Astrocyte of the cerebellum (primary cell): ENCODE measurements at regions not wholly inside any gene's neighbourhood (a gene's known extent, or its start where the extent isn't known, plus 50 kb on each side); places are given as distances from the start of the nearest gene placed in this dataset.

Experiments
- DNase-seq: peaks from one replicate; pipeline ENCODE4 v3.0.0-alpha.2; 2011; ENCODE audit warnings: low read depth
- H3K4me3 ChIP-seq: 2 replicates; pipeline ENCODE4 v1.5.1; 2011; ENCODE audit warnings: mild to moderate bottlenecking, low read depth, low read length, moderate library complexity
- in situ Hi-C: cut with HindIII; loops from 2 replicates; pipeline ENCODE4 v1.10.0; 2017; ENCODE audit warnings: low sequenced_read_pairs
- TF ChIP-seq, protein P1 (sequence below): IDR thresholded peaks from 2 replicates; pipeline ENCODE4 v1.5.1; 2012; ENCODE audit warnings: low read length, low read depth, moderate library complexity, mild to moderate bottlenecking; ENCODE audit errors: missing control alignments

DNA sequence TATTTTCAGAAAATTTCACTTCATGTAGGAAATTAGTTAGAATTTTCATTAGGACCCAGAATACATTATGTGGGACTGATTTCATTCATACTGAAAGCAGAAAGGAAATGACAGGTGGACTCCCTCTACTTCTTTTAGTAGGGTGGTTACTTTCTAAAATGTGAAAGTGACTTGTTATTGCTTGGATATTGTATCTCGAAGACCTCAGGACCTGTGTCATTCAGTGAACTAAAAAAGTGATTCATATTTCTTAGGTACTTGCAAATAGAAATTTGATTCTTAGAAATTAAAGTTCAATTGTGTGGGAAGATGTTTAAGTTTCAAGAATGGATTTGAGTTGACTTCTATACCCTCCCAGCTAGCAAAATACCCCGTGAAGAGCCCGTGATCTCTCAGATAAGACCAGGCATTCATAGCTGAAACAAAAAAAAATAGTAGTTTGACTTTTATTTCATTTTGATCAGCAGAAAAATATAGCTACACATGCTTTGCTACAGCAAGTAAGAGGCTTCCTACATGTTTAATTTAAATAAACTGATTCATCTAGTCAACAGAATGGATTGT, 1037.1 kb downstream of the GATA3 start:
- DNase-seq, result no peak
- in situ Hi-C loops, result no loop called here
- TF ChIP-seq, protein P1, sequence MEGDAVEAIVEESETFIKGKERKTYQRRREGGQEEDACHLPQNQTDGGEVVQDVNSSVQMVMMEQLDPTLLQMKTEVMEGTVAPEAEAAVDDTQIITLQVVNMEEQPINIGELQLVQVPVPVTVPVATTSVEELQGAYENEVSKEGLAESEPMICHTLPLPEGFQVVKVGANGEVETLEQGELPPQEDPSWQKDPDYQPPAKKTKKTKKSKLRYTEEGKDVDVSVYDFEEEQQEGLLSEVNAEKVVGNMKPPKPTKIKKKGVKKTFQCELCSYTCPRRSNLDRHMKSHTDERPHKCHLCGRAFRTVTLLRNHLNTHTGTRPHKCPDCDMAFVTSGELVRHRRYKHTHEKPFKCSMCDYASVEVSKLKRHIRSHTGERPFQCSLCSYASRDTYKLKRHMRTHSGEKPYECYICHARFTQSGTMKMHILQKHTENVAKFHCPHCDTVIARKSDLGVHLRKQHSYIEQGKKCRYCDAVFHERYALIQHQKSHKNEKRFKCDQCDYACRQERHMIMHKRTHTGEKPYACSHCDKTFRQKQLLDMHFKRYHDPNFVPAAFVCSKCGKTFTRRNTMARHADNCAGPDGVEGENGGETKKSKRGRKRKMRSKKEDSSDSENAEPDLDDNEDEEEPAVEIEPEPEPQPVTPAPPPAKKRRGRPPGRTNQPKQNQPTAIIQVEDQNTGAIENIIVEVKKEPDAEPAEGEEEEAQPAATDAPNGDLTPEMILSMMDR, result no peak
- H3K4me3 ChIP-seq, result no peak overlapping the region

DNA sequence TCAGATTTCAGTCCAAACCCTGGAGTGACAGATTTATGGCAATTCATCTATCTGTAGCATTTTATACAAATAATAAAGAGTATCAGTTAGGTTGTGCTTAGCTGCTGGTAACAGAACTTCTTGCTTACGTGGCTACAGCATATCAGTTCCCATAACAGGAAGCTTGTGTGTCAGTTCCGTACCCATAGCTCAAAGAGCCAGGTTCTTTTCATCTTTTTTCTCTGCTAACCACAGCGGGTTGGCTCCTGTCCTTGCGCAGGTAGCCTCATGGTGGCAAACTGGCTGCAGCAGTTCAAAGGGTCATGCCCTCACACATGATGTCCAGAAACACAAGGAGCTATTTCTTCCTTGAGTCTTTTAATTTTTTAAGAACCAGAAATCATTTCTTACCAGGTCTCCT, 1041.8 kb downstream of the GATA3 start:
- TF ChIP-seq, protein P1, result no peak
- DNase-seq, result no peak
- in situ Hi-C loops, result no loop called here
- no peak overlapping the region for H3K4me3 ChIP-seq

DNA sequence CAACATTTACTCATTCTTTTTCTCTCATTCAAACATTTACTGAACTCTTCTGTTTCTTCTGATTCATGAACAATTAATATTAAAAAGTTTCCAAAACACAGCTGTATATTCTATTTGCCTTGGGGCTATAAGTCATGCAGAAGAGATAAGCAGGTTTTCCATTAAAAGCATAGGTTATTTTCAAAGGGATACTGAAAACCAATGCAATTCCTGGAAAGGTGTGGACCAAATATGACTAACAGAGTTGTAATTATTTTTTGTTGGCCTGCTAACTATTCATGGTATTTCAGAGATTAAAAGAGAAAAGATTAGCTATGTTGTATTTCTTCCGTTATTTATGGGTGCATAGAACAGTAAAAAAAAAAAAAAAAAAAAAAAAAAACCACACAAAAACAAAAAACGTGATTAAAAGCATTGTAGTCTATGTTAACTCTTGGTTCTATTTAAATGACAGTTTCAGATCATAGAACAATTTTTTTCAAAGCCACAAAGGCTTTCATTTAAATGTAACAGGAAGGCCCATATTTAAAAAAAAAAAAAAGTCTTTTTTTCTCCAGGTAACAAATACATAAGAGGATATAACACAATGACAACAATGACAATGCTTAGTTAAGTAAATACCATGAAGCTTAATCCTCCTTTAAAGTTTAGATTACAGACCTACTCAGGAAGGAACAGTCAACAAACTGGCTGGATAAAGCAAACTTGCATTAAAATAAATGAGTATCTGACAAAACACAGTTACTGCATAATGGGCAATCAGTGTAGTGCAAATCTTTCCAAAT, 1042.9 kb downstream of the GATA3 start:
- in situ Hi-C loops, result no loop called here
- no peak overlapping the region for H3K4me3 ChIP-seq
- TF ChIP-seq, protein P1, result no peak
- DNase-seq, result no peak

DNA sequence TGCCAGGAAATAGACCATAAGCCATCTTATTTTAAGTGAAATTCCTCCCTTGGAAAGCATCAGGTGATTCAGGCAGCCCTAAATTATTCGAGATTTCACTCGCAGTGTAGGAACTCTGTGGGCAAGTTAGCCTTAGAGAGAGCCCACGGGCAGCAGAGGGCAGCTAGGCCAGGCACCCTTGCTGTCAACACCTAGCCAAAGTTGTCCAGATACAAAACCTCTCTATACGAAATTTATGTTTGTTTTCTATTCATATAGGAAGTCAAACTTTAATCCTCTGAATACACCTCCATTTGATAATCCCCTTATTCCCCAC, 1043.5 kb downstream of the GATA3 start:
- TF ChIP-seq, protein P1, result no peak
- H3K4me3 ChIP-seq, result no peak overlapping the region
- DNase-seq, result no peak
- in situ Hi-C loops, result no loop called here

DNA sequence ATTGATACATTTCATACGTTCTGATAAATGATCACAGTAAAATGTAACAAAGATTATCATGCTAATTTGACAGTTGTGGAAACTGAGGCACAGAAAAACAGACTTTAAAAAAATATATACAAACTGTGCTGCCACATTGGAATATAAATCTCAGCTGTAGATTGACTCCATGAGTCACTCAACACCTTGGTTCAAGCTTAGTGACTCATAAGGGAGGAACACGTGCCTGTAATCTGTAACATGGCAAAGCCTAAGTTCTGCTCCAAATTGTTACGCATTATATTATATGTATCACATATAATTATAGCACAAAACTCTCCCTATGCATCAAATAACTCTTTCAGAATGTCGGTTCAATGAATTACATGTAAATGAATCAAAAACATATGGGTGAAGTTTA, 1047.5 kb downstream of the GATA3 start:
- no peak overlapping the region for H3K4me3 ChIP-seq
- TF ChIP-seq, protein P1, result no peak
- in situ Hi-C loops, result no loop called here
- DNase-seq, result no peak

DNA sequence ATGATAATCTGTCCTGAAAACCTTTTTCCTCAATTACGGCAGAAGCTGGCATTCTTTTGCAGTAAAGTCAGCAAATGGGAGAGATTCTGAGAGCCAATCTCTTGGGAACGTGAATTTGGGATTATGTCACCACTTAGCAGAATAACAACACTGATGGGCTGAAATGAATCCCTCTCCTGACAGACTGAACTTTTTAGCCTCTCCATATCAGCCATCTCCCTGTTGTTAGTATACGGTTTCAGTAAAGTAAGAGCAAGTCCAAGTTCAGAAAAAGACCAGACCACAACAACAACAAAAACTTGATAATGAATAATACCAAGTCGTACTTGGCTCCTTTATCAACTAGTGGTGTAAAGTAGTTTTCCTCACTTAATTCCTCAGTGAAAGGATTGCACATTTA, 1048.8 kb downstream of the GATA3 start:
- TF ChIP-seq, protein P1, result no peak
- in situ Hi-C loops, result no loop called here
- DNase-seq, result no peak

DNA sequence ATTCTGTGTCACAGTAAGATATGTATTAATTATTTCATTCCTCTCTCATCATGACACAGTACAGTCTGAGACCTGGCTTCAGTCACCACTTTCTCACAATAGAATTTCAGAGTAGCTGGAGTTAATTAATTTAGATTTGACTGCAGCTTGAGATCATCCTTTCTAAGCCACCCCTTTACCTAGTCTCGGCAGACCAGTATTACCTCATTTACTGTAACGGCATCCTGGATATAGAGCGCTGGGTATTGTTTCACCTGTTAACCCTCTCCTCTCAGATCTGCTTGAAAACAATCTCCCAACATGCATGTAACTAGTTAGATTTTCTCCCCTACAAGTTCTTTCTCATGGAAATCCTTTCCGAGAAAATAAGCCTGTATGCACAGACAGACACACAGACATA, 1057.5 kb downstream of the GATA3 start:
- in situ Hi-C loops, result no loop called here

More for the DNA sequence above, 1048.8 kb downstream of the GATA3 start:
- no peak overlapping the region for H3K4me3 ChIP-seq

More for the DNA sequence above, 1057.5 kb downstream of the GATA3 start:
- no peak for DNase-seq
- TF ChIP-seq, protein P1, result no peak
- H3K4me3 ChIP-seq, result no peak overlapping the region
